Right renal pelvis (tissue), 4 donors: ENCODE measurements at regions not wholly inside any gene's neighbourhood (a gene's known extent, or its start where the extent isn't known, plus 50 kb on each side); places are given as distances from the start of the nearest gene placed in this dataset.
"Not testable (repeated sequence)": the region's sequence is repeated elsewhere in the genome, so short reads cannot be mapped to it uniquely, and the experiment has no call there.

Experiments
- DNase-seq, 4 donors: peaks; one replicate each; pipeline ENCODE4 v3.0.0-alpha.2; 2013; ENCODE audit warnings: low read depth in 4 of 4, low spot score in 3 of 4, missing footprints in 1 of 4

DNA sequence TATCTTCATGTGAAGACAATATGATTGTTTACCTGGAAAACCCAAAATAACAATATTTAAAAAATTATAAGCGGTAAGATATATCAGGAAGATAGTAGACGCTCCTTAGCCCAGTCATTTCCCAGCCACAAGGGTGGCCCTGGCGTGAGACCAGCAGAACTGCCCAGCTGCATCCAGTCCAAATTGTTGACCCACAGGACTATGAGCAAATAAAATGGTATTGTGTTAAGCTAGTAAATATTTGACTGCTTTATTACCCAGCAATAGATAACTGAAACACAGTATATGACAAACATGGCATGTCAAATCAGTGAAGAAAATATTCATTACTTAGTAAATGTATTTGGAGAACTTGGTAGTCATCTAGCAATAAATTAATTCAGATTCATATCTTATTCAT lies 294.3 kb upstream of the SPAG17 start:
- no peak for DNase-seq

DNA sequence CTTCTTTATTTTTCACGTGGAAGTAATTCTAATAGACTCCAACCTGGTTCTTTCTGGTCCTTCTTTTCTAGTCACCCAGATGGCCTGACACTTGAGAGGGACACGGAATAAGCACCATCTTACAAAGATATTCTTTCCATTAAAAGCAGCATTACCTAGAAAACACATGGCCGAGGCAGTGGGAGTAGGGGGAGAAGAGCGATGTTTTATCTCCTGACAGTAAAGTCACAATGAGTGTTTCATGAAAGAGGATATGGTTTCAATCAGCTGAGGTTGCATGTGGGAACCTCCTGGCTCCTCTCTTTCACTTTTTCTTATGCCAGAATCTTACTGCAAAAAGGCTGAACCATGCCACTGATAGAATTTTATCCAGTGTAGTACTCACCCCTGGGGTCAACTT lies 288.8 kb upstream of the SPAG17 start:
- DNase-seq = no peak

- DNase-seq = not testable (repeated sequence)
Measured at GRCh38 chr1:118464460-118464859, 279.4 kb upstream of the SPAG17 start.

- no peak for DNase-seq
Measured at GRCh38 chr1:118461154-118461553, 276.1 kb upstream of the SPAG17 start.

DNA sequence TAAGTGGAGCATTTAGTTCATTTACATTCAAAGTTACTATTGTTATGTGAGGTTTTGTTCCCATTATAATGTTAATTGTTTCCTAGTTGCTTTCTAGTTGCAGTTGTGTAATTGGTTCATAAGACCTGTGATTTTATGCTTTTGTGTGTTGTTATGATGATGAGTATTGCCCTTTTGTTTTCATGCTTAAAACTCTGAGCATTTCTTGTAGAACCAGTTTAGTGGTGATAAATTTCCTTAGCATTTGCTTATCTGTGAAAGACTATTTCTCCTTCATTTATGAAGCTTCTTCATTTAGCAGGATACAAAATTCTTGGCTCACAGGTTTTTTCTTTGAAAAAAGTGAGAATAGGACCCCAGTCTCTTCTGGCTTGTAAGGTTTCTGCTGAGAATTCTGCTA lies 274.8 kb upstream of the SPAG17 start:
- no peak for DNase-seq

GRCh38 chr1:118453856-118454255 lies 268.8 kb upstream of the SPAG17 start:
- not testable (repeated sequence) for DNase-seq

- DNase-seq = no peak
Measured at GRCh38 chr1:118445156-118445555, 260.1 kb upstream of the SPAG17 start.

- DNase-seq = no peak
Measured at GRCh38 chr1:118442214-118442613, 257.2 kb upstream of the SPAG17 start.

- no peak for DNase-seq
Measured at GRCh38 chr1:118437664-118438063, 252.6 kb upstream of the SPAG17 start.

DNA sequence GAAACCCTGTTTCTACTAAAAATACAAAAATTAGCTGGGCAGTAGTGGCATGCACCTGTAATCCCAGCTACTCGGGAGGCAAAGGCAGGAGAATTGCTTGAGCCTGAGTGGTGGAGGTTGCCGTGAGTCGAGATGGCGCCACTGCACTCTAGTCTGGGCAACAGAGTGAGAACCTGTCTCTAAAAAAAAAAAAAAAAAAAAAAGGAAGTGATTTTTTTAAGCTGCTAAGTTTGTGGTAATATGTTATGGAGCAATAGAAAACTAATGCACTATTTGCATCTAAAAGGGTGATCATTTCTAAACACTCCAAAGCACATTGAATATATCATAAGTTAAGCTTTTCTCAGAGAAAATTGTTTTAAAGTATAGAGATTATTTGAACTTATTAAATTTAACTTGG lies 244.8 kb upstream of the SPAG17 start:
- no peak for DNase-seq

DNA sequence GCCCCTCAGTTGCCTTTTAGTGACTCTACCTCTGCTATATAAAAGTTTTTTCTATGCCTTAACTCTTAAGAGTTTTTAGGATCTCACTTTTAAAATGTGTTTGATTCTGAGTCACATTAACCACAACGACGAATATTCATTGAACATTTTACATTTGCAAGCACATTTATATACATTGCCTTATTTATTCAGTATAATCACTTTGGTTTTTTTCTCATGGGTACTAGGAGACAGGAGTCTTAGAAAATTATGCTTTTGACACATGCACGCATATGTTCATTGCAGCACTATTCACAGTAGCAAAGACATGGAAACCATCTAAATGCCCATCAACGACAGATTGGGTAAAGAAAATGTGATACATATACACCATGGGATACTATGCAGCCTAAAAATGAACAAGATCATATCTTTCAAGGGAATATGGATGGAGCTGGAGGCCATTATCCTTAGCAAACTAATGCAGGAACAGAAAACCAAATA lies 236.9 kb upstream of the SPAG17 start:
- no peak for DNase-seq

DNA sequence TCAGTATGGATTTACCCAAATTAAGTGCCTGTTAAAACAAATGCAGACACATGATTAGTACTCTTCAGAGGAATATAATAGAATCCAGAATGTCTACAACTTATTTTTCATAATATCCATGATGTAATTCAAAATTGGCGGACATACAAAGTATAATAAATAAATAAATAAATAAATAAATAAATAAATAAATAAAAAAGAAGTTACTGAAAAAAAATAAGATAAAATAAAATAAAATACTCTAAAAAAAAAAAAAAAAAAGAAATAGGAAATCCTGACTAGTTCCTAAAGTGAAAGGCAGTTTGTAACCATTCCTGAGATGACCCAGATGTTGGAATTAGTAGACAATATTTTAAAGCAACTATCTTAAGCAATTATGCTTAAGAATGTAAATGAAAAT lies 219.0 kb upstream of the SPAG17 start:
- DNase-seq = no peak

GRCh38 chr1:118397496-118397859 lies 212.4 kb upstream of the SPAG17 start:
- no peak for DNase-seq

- no peak for DNase-seq
Measured at GRCh38 chr1:118396829-118397495, 211.9 kb upstream of the SPAG17 start.

GRCh38 chr1:118396279-118396678 lies 211.3 kb upstream of the SPAG17 start:
- DNase-seq = no peak

DNA sequence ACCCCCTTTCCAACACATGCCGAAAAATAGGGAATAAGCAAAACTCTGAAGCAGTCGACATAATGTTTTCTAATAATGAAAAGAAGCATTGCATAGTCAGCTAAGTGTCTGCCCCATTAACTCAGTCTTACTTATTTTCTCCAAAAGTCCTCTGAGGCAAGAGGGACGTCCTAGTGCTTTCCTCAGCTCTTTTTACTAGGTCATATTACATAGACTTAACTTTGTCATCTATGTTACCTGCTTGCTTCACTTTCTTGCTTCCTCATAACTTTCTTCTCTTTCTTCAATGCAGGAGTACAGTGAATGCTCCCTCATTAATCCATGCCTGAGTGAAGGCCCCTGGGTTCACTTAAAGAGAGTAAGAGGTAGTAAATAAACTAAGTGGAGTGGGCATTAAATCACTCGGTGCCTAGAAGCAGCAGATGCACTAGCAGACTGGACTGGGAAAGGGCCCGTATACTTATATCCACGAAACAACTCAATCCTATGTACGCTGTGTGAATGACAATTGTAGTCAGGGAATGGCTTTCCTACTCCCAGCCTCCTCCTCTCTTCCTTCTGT lies 210.5 kb upstream of the SPAG17 start:
- DNase-seq = no peak

DNA sequence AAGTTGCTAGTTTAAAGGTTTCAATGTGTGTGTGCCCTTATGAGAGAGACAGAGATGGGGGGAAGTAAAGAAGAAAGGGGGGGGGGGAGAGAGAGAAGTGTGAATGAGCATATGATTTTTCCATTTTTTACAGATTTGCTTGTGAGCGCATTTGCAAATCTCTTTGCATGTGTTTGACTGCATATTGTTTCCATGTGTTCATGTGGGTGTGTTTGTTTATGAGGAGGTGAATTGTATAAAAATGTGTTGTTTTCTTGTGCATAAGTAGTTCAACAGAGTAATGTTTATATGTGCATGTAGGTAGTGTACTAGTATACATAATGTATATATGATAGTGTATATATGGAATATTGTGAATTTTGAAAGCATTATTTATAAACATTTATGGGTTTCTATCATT lies 205.9 kb upstream of the SPAG17 start:
- no peak for DNase-seq

DNA sequence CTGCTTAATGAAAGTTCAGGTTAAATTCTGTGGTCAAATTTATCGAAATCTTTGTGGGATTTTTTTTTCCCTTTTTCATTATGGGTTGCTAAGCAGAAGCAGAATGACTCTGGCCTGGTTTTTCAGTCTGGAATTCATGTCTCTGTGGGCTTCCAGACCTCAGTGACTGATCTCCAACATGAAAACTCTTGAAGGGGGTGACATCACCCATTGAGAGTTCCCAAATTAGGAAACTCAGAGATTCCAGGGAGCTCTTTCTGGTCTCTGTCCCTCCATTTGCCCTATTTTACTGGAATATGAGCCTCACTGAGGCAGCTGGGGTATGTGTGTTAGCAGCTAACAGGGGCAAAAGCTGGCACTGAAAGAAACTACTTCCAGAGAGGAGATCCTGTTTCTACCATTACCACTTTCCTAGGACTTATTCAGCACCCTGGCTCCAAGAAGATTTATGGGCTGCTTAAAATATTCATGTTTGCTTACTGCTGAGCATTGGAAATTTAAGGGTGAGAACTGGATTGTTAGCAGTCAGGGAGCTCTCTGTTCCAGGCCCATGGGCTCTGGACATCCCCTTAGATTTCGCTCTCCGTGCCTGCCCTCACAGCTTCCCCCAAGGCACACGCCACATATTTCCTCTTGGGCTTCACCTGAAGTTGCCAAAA lies 203.4 kb upstream of the SPAG17 start:
- DNase-seq = no peak

GRCh38 chr1:118381197-118381869 lies 196.3 kb upstream of the SPAG17 start:
- no peak for DNase-seq

GRCh38 chr1:118377183-118377582 lies 192.2 kb upstream of the SPAG17 start:
- not testable (repeated sequence) for DNase-seq

- DNase-seq = no peak
Measured at GRCh38 chr1:118371612-118372011, 186.6 kb upstream of the SPAG17 start.

DNA sequence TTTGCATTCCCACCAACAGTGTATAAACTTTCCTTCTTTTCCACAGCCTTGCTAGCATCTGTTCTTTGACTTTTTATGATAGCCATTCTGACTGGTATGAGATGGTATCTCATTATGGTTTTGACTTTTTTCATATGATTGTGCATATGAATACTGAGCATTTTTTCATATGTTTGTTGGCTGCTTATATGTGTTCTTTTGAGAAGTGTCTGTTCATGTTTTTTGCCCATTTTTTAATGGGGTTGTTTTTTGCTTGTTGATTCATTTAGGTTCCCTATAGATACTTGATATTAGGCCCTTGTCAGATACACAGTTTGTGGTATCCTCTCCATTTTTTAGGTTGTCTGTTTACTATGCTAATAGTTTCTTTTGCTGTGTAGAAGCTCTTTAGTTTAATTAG lies 185.8 kb upstream of the SPAG17 start:
- no peak for DNase-seq
